ENCODE measurements at regions not wholly inside any gene's neighbourhood (a gene's known extent, or its start where the extent isn't known, plus 50 kb on each side); places are given as distances from the start of the nearest gene placed in this dataset.

GRCh38 chr2:65662654-65663432 lies 230.4 kb upstream of the SPRED2 start:
- Histone ChIP-seq H3K27ac (replicated peaks) (no peak overlapping the region), H3K36me3 (no peaks in the 10 kb centered on the region), H3K4me3 (no peak overlapping the region), H3K4me1 (no peaks in the 10 kb centered on the region), H3K9me3 (replicated peaks) (peaks cover 6% of the 10 kb centered on the region), H3K27me3 (ENCODE audit: low read depth) (peaks cover 36% of the 10 kb centered on the region)
- intact Hi-C loops (cut with micrococcal nuclease): no loop called here
- no peak for DNase-seq
- no peak for TF ChIP-seq CTCF (IDR thresholded peaks at IDR 0.05; ENCODE audit: borderline replicate concordance)

- no peaks in the 10 kb centered on the region for H3K36me3 ChIP-seq
- no peak overlapping the region for H3K27ac ChIP-seq (replicated peaks)
- H3K4me3 ChIP-seq: no peak overlapping the region
- no peaks in the 10 kb centered on the region for H3K9me3 ChIP-seq (replicated peaks)
- no peaks in the 10 kb centered on the region for H3K4me1 ChIP-seq
- intact Hi-C loops (cut with micrococcal nuclease): no loop called here
- peaks cover 44% of the 10 kb centered on the region for H3K27me3 ChIP-seq (ENCODE audit: low read depth)
- TF ChIP-seq CTCF (IDR thresholded peaks at IDR 0.05; ENCODE audit: borderline replicate concordance): no peak
- DNase-seq: no peak
These were observed 229.7 kb upstream of the SPRED2 start for GRCh38 chr2:65661980-65662653.

GRCh38 chr2:65660340-65660739 lies 227.9 kb upstream of the SPRED2 start:
- H3K36me3 ChIP-seq: no peaks in the 10 kb centered on the region
- DNase-seq: no peak
- H3K4me3 ChIP-seq: no peak overlapping the region
- no peak overlapping the region for H3K27ac ChIP-seq (replicated peaks)
- no peaks in the 10 kb centered on the region for H3K4me1 ChIP-seq
- H3K27me3 ChIP-seq (ENCODE audit: low read depth): peaks cover 50% of the 10 kb centered on the region
- no peaks in the 10 kb centered on the region for H3K9me3 ChIP-seq (replicated peaks)
- intact Hi-C loops (cut with micrococcal nuclease): no loop called here
- TF ChIP-seq CTCF (IDR thresholded peaks at IDR 0.05; ENCODE audit: borderline replicate concordance): no peak

- no peak for TF ChIP-seq CTCF (IDR thresholded peaks at IDR 0.05; ENCODE audit: borderline replicate concordance)
- DNase-seq: no peak
- H3K27ac ChIP-seq (replicated peaks): no peak overlapping the region
These were observed 226.5 kb upstream of the SPRED2 start for GRCh38 chr2:65658881-65659280.

GRCh38 chr2:65658266-65658665 lies 225.9 kb upstream of the SPRED2 start:
- Histone ChIP-seq H3K27ac (replicated peaks) (no peak overlapping the region), H3K27me3 (ENCODE audit: low read depth) (peaks cover 48% of the 10 kb centered on the region), H3K36me3 (no peaks in the 10 kb centered on the region), H3K4me1 (no peaks in the 10 kb centered on the region), H3K4me3 (no peak overlapping the region), H3K9me3 (replicated peaks) (no peaks in the 10 kb centered on the region)
- no peak for TF ChIP-seq CTCF (IDR thresholded peaks at IDR 0.05; ENCODE audit: borderline replicate concordance)
- DNase-seq: no peak
- intact Hi-C loops (cut with micrococcal nuclease): no loop called here

More at GRCh38 chr2:65658881-65659280, 226.5 kb upstream of the SPRED2 start:
- Histone ChIP-seq H3K27me3 (ENCODE audit: low read depth) (peaks cover 50% of the 10 kb centered on the region), H3K9me3 (replicated peaks) (no peaks in the 10 kb centered on the region), H3K4me3 (no peak overlapping the region), H3K36me3 (no peaks in the 10 kb centered on the region), H3K4me1 (no peaks in the 10 kb centered on the region)
- intact Hi-C loops (cut with micrococcal nuclease): no loop called here
